Activated CD8-positive, alpha-beta T cell treated with anti-CD3 and anti-CD28 coated beads for 36 hours (primary cell): ENCODE measurements at regions not wholly inside any gene's neighbourhood (a gene's known extent, or its start where the extent isn't known, plus 50 kb on each side); places are given as distances from the start of the nearest gene placed in this dataset.

Experiments
- ATAC-seq: fragments of 200-7000 bp; cut with Tn5 transposase; one replicate; pipeline ENCODE4 v1.10.0; 2021; ENCODE audit warnings: mild to moderate bottlenecking, moderate library complexity
- CTCF ChIA-PET: fragments of 350-600 bp; sonication (Branson Sonifier 250); formaldehyde crosslinking; loops from one replicate; lab custom pipeline; 2021; ENCODE audit warnings: antibody characterized with exemption; lab: Charles Lee
- POLR2A ChIA-PET: fragments of 350-600 bp; sonication (Branson Sonifier 250); formaldehyde crosslinking; loops from one replicate; lab custom pipeline; 2021; ENCODE audit warnings: antibody characterized with exemption; lab: Charles Lee
- DNase-seq: peaks from one replicate; pipeline ENCODE4 v3.0.0-alpha.2; 2020
- H3K27ac Mint-ChIP-seq: one replicate; pipeline ENCODE4 v1.8.0; 2021; ENCODE audit warnings: mild to moderate bottlenecking, mixed read lengths
- H3K27me3 Mint-ChIP-seq: one replicate; pipeline ENCODE4 v1.8.0; 2021; ENCODE audit warnings: mixed read lengths
- H3K36me3 Mint-ChIP-seq: one replicate; pipeline ENCODE4 v1.8.0; 2021; ENCODE audit warnings: low read depth, mixed read lengths
- H3K4me1 Mint-ChIP-seq: one replicate; pipeline ENCODE4 v1.8.0; 2021; ENCODE audit warnings: low read depth, mixed read lengths
- H3K4me3 Mint-ChIP-seq: one replicate; pipeline ENCODE4 v1.8.0; 2021; ENCODE audit warnings: mild to moderate bottlenecking, moderate library complexity, mixed read lengths
- H3K9me3 Mint-ChIP-seq: one replicate; pipeline ENCODE4 v1.8.0; 2021; ENCODE audit warnings: mixed read lengths
- CTCF ChIP-seq: fragments of 200-600 bp; IDR thresholded peaks from one replicate; pipeline ENCODE4 v1.8.0; 2022; ENCODE audit warnings: antibody characterized with exemption, mild to moderate bottlenecking
- intact Hi-C: fragments of 100-400 bp; cut with micrococcal nuclease; formaldehyde crosslinking; loops from one replicate; pipeline ENCODE4 v1.10.0; 2022

- DNase-seq (no peak), ATAC-seq (no peak)
- Mint-ChIP-seq H3K27ac (no peak overlapping the region), H3K27me3 (no peaks in the 10 kb centered on the region), H3K4me1 (no peaks in the 10 kb centered on the region), H3K9me3 (no peaks in the 10 kb centered on the region), H3K4me3 (no peak overlapping the region), H3K36me3 (no peaks in the 10 kb centered on the region)
- ChIA-PET POLR2A (no interaction called here), CTCF (no interaction called here)
- TF ChIP-seq CTCF, result no peak
- intact Hi-C loops, result no loop called here
Observed at GRCh38 chr22:44410451-44410991, 87.5 kb downstream of the RTL6 start.

- CTCF ChIA-PET, result no interaction called here
- H3K4me1 Mint-ChIP-seq, result no peaks in the 10 kb centered on the region
- no peak for TF ChIP-seq CTCF
- POLR2A ChIA-PET, result no interaction called here
- H3K36me3 Mint-ChIP-seq, result no peaks in the 10 kb centered on the region
- ATAC-seq, result no peak
- DNase-seq, result no peak
- no peak overlapping the region for H3K4me3 Mint-ChIP-seq
- H3K9me3 Mint-ChIP-seq, result no peaks in the 10 kb centered on the region
- H3K27me3 Mint-ChIP-seq, result no peaks in the 10 kb centered on the region
- intact Hi-C loops, result no loop called here
- H3K27ac Mint-ChIP-seq, result no peak overlapping the region
Observed at GRCh38 chr22:44409974-44410316, 88.1 kb downstream of the RTL6 start.

GRCh38 chr22:44409211-44409973 is 88.6 kb downstream of the RTL6 start:
- DNase-seq (no peak), ATAC-seq (no peak)
- H3K27ac Mint-ChIP-seq, result no peak overlapping the region
- no peaks in the 10 kb centered on the region for H3K4me1 Mint-ChIP-seq
- no peak for TF ChIP-seq CTCF
- POLR2A ChIA-PET, result no interaction called here
- H3K9me3 Mint-ChIP-seq, result no peaks in the 10 kb centered on the region
- no peaks in the 10 kb centered on the region for H3K36me3 Mint-ChIP-seq
- H3K27me3 Mint-ChIP-seq, result no peaks in the 10 kb centered on the region
- H3K4me3 Mint-ChIP-seq, result no peak overlapping the region
- intact Hi-C loops, result no loop called here
- CTCF ChIA-PET, result no interaction called here

GRCh38 chr22:44408829-44409192 is 89.2 kb downstream of the RTL6 start:
- no peak for DNase-seq
- Mint-ChIP-seq H3K9me3 (no peaks in the 10 kb centered on the region), H3K27ac (no peak overlapping the region), H3K4me1 (no peaks in the 10 kb centered on the region), H3K4me3 (no peak overlapping the region), H3K27me3 (no peaks in the 10 kb centered on the region), H3K36me3 (no peaks in the 10 kb centered on the region)
- intact Hi-C loops, result no loop called here
- no peak for TF ChIP-seq CTCF
- ChIA-PET CTCF (no interaction called here), POLR2A (no interaction called here)
- no peak for ATAC-seq

- POLR2A ChIA-PET, result no interaction called here
Observed at GRCh38 chr22:44407987-44408828, 89.8 kb downstream of the RTL6 start.

More at GRCh38 chr22:44407987-44408828, 89.8 kb downstream of the RTL6 start:
- intact Hi-C loops, result no loop called here
- DNase-seq, result no peak
- no peaks in the 10 kb centered on the region for H3K27me3 Mint-ChIP-seq
- CTCF ChIA-PET, result no interaction called here
- H3K4me1 Mint-ChIP-seq, result no peaks in the 10 kb centered on the region
- no peak for ATAC-seq
- no peaks in the 10 kb centered on the region for H3K9me3 Mint-ChIP-seq
- no peak overlapping the region for H3K4me3 Mint-ChIP-seq
- no peak for TF ChIP-seq CTCF
- H3K27ac Mint-ChIP-seq, result no peak overlapping the region
- H3K36me3 Mint-ChIP-seq, result no peaks in the 10 kb centered on the region
